Memory B cell (primary cell): ENCODE measurements at regions not wholly inside any gene's neighbourhood (a gene's known extent, or its start where the extent isn't known, plus 50 kb on each side); places are given as distances from the start of the nearest gene placed in this dataset.

Experiments
- ATAC-seq: fragments of 150-1000 bp; cut with Tn5 transposase; 2 replicates; pipeline ENCODE4 v1.10.0; 2021; ENCODE audit warnings: low read depth, mild to moderate bottlenecking, moderate library complexity
- DNase-seq, 2 donors: peaks; one replicate each; pipeline ENCODE4 v3.0.0; 2022; ENCODE audit warnings: low spot score in 2 of 2
- H3K27ac Mint-ChIP-seq: one replicate; pipeline ENCODE4 v1.8.0; 2022; ENCODE audit warnings: mild to moderate bottlenecking, moderate library complexity, mixed read lengths
- H3K27me3 Mint-ChIP-seq: one replicate; pipeline ENCODE4 v1.8.0; 2022; ENCODE audit warnings: mixed read lengths
- H3K36me3 Mint-ChIP-seq: one replicate; pipeline ENCODE4 v1.8.0; 2022; ENCODE audit warnings: mild to moderate bottlenecking, mixed read lengths
- H3K4me1 Mint-ChIP-seq: one replicate; pipeline ENCODE4 v1.8.0; 2022; ENCODE audit warnings: mixed read lengths
- H3K4me3 Mint-ChIP-seq: one replicate; pipeline ENCODE4 v1.8.0; 2022; ENCODE audit warnings: mild to moderate bottlenecking, moderate library complexity, mixed read lengths
- H3K9me3 Mint-ChIP-seq: one replicate; pipeline ENCODE4 v1.8.0; 2022; ENCODE audit warnings: mixed read lengths

DNA sequence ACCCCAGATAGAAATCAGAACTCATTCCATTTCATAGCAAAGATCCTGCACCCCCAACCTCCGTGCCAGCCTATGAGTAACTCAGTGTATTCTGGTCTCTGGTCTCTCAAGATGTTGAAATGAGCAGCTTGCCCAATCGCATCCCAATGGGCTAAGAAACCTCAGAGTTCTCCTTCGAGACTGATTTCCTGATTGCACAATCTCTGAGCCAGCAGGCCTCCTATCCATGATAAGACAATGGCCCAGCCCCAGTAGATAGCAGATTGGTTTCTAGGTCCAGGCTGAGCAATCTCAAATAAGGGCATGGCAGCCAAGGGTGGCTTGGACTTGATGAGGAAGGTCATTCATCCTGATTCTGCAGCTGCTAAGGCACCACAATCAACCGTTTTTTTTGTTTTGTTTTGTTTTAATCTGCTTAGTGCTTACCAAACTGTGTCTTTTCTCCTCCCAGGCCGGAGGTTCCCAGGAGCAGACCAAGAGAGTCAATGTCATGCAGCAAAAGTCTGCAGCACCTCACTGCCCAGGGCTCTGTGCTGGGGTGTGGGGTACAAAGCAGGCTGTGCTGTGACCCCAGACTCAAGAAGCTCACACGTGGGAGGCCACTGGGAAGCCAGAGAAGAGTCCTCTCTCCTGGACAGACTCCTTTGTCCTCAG, 125.1 kb upstream of the NXT1 start:
- no peaks in the 10 kb centered on the region for H3K36me3 Mint-ChIP-seq
- peaks cover 11% of the 10 kb centered on the region for H3K9me3 Mint-ChIP-seq
- DNase-seq (no peak), ATAC-seq (no peak)
- no peak overlapping the region for H3K4me3 Mint-ChIP-seq
- H3K4me1 Mint-ChIP-seq, result no peaks in the 10 kb centered on the region
- H3K27me3 Mint-ChIP-seq, result peaks cover 4% of the 10 kb centered on the region
- no peak overlapping the region for H3K27ac Mint-ChIP-seq

DNA sequence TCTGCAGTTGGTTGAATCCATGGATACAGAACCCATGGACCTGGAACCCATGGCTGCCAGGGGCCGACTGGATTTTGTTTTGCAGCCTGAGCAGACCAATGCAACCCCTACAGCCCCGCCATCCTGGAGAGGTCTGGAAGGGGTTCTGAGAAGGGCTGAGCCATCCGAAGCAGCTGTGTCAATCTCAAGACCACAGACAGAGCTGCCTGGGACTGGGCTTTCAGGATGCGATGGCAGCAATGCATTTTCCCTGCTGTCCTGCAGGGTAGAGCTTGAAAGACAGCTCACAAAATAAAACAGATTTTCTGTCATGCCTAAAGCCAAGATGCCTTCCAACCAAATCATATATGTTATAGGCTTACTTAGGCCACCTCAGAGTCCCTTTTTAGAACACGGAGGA, 125.8 kb upstream of the NXT1 start:
- Mint-ChIP-seq H3K9me3 (peaks cover 13% of the 10 kb centered on the region), H3K4me1 (no peaks in the 10 kb centered on the region), H3K27ac (no peak overlapping the region), H3K27me3 (peaks cover 4% of the 10 kb centered on the region), H3K4me3 (no peak overlapping the region), H3K36me3 (no peaks in the 10 kb centered on the region)
- ATAC-seq (no peak), DNase-seq (no peak)

DNA sequence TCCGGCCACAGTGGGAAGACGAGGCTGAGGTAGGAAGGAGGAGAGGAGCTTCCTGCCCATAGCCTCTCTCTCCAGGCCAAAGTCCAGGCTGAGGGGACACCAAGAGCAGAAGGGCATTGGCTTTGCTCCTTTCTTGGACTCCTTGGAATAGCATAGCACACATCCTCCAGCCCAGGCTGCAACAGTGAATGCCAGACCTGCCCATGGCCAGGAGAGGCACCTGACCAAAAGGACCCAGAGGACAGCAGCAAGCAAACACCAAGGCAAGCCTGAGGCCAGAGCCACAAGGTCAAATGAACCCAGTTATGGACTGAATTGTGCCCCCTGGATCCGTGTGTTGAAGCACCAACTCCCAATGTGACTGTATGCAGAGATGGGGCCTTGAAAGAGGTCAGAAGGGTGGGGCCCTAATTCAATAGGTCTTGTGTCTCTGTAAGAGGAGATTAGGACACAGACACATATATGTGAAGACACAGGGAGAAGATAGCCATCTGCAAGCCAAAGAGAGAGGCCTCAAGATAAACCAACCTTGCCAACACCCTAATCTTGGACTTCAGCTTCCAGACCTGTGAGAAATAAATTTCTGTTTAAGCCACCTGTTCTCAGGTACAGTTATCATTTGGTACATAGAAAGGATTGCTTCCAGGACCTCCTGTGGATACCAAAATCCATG, 126.5 kb upstream of the NXT1 start:
- ATAC-seq, result no peak
- H3K27ac Mint-ChIP-seq, result no peak overlapping the region

DNA sequence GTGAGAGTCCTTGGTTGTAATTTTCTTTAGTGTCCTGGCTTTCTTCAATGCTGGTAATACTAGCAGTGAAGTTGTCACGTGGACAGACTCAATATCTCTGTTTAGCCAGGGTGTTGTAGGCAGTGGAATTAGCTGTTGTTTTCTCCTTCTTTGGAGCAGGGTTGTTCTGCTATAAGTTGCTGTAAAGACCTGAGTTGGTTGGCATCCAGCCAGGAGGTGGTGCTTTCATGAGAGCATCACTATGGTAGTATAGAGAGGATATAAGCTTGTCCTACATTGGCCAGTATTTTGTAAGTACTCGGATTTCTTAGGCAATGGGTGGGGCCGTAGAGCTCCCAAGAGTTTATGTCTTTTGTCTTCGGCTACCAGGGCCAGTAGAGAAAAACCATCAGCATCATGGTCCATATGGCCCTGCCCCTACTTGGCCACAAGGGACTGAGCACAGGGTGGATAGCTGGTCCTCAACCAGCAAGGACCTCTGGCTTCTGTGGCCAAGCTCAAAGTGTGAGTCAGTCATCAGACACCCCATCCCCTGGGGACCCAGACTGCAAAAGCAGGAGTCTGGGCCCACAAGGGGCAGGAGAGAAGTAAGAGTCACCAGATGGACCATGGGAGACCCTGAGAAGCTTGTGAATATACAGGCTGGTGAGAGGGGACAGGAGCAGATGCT, 127.9 kb upstream of the NXT1 start:
- ATAC-seq (no peak), DNase-seq (no peak)
- Mint-ChIP-seq H3K27ac (no peak overlapping the region), H3K36me3 (no peaks in the 10 kb centered on the region), H3K4me3 (no peak overlapping the region), H3K27me3 (peaks cover 4% of the 10 kb centered on the region), H3K9me3 (peaks cover 21% of the 10 kb centered on the region), H3K4me1 (no peaks in the 10 kb centered on the region)

More for the DNA sequence above, 126.5 kb upstream of the NXT1 start:
- H3K36me3 Mint-ChIP-seq, result no peaks in the 10 kb centered on the region
- H3K4me3 Mint-ChIP-seq, result no peak overlapping the region
- no peak for DNase-seq
- peaks cover 4% of the 10 kb centered on the region for H3K27me3 Mint-ChIP-seq
- H3K4me1 Mint-ChIP-seq, result no peaks in the 10 kb centered on the region
- H3K9me3 Mint-ChIP-seq, result peaks cover 13% of the 10 kb centered on the region

DNA sequence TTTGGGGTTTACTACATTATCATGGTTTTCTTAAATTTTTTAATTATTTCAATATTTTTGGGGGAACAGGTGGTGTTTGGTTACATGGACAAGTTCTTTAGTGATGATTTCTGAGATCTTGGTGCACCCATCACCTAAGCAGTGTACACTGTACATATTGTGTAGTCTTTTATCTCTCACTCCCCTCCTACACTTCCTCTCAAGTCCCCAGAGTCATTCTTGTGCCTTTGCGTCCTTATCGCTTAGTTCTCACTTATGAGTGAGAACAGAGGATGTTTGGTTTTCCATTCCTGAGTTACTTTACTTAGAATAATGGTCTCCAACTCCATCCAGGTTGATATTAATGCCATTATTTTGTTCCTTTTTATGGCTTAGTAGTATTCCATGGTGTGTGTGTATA, 130.9 kb upstream of the CD93 start:
- H3K9me3 Mint-ChIP-seq, result peaks cover 18% of the 10 kb centered on the region
- no peak for ATAC-seq
- no peaks in the 10 kb centered on the region for H3K36me3 Mint-ChIP-seq
- H3K4me1 Mint-ChIP-seq, result no peaks in the 10 kb centered on the region
- no peaks in the 10 kb centered on the region for H3K27me3 Mint-ChIP-seq
- H3K27ac Mint-ChIP-seq, result no peak overlapping the region
- H3K4me3 Mint-ChIP-seq, result no peak overlapping the region
- no peak for DNase-seq

DNA sequence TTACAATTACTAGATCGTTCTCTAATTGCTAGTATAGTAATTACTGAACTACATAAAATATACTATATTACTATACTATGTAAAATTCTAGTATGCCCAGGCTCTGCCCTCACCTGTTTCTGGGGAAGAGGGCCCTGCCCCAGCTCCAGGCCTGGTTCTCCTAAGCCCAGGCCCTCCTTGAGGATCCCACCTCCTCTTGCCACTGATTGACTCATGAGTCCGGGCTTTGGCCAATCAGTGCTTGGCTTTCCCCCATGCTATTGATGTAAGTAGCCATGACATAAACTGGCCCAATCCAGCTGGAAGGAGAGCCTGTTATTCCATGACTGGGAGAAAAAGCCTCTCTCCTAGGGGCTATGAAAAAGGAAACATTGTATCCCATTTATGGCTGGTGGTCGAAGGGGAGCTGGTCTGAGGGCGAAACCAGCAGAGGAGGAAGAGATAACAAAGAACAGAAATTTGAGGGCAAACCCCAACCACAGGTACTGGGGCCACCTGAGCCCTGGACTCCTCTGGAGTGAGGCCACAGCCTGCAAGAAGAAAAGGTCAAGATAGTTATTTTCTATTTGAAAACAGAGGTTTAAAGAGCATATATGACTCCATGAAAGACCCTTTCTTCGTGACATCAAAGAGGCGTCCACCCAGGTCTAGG, 129.3 kb upstream of the CD93 start:
- peaks cover 10% of the 10 kb centered on the region for H3K9me3 Mint-ChIP-seq
- H3K4me3 Mint-ChIP-seq, result no peak overlapping the region
- H3K27ac Mint-ChIP-seq, result no peak overlapping the region
- no peak for DNase-seq
- no peaks in the 10 kb centered on the region for H3K36me3 Mint-ChIP-seq
- H3K27me3 Mint-ChIP-seq, result no peaks in the 10 kb centered on the region
- ATAC-seq, result no peak
- H3K4me1 Mint-ChIP-seq, result no peaks in the 10 kb centered on the region

DNA sequence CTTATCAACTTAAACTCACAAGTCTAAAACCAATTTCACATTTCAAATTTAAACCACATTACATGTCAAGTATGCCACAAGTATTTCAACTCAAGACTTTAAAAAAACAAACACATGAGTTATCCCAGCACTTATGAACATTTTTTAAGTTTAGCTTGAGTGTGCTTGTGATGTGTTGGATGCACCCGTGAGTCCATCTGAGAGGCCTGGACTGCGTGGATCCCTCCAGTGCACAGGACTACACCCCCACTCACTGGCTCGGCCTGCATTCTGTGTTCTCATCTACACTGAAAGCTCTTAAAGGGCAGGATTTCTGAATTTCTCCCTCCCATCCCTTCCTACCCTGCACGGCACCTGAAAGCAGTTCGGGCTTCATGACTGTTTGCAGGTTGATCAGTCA, 128.8 kb upstream of the CD93 start:
- ATAC-seq (no peak), DNase-seq (no peak)
- Mint-ChIP-seq H3K4me1 (no peaks in the 10 kb centered on the region), H3K27me3 (no peaks in the 10 kb centered on the region), H3K9me3 (peaks cover 8% of the 10 kb centered on the region), H3K4me3 (no peak overlapping the region), H3K36me3 (no peaks in the 10 kb centered on the region), H3K27ac (no peak overlapping the region)

DNA sequence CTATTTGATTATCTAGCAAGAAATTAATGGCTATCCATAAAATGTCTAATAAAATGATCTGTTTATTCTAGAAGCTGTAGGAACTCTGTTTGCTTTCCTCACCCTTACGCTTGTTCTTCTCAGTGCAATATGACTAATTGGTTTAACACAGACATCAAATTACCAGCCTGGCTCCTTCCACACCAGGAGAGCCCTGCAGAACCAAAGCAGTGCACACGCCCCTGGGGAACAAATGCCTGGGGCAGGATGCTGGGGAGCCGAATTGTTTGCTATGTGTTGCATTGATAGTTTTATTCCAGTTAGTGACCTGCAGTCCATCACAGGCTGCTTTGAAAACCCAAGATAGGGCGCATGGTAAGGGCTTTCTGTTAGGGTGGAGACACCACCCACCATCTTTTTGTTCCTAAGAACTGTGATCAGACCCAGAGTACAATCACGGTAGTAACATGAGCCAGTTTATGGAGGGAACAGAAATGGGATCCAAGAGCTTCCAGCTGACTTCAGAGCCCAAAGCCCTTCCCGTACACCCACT, 126.4 kb upstream of the CD93 start:
- no peaks in the 10 kb centered on the region for H3K4me1 Mint-ChIP-seq
- no peaks in the 10 kb centered on the region for H3K36me3 Mint-ChIP-seq
- H3K27me3 Mint-ChIP-seq, result no peaks in the 10 kb centered on the region
- no peaks in the 10 kb centered on the region for H3K9me3 Mint-ChIP-seq
- DNase-seq, result no peak
- H3K4me3 Mint-ChIP-seq, result no peak overlapping the region
- no peak overlapping the region for H3K27ac Mint-ChIP-seq
- ATAC-seq, result no peak

DNA sequence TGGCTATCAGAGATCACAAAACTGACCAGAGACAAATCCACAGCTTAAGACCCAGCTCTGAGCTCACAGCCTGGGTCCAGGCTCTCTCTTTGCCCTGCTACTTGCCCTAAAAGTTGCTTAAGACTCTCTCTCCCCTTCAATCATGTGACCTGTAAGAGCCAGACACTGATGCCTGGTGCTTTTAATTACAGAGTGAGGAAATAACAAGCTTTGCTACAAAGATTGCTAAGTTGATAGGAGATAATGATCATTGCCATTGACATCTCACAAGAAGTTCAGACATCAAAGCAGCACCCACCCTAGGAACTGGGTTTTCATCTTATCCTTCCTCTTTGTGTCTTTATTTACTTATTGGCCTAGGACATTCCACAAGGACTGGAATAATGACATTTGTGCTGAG, 125.9 kb upstream of the CD93 start:
- no peak for DNase-seq
- H3K9me3 Mint-ChIP-seq, result no peaks in the 10 kb centered on the region
- no peak overlapping the region for H3K27ac Mint-ChIP-seq
- ATAC-seq, result no peak
- no peaks in the 10 kb centered on the region for H3K4me1 Mint-ChIP-seq
- no peaks in the 10 kb centered on the region for H3K36me3 Mint-ChIP-seq
- peaks cover 2% of the 10 kb centered on the region for H3K27me3 Mint-ChIP-seq
- no peak overlapping the region for H3K4me3 Mint-ChIP-seq

DNA sequence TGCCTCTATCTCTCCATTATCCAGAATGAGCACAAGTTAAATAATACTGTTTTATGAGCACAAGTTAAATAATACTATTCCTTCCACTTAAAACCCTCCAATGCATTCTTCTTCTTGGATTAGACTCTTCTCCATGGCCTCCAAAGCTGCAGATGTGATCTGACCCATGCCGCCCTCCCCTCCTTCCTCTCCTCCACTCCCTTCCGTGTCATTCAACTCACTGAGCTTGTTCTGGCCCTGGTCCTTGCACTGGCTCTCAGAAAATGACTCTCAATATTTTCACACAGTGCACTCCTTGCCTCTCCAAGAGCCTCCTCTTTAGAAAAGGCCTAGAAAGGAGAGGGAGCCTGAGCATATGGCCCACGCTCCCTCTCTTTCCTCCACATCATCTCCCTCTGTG, 125.0 kb upstream of the CD93 start:
- DNase-seq, result no peak
- Mint-ChIP-seq H3K36me3 (no peaks in the 10 kb centered on the region), H3K9me3 (no peaks in the 10 kb centered on the region), H3K4me1 (no peaks in the 10 kb centered on the region), H3K27ac (no peak overlapping the region), H3K27me3 (peaks cover 2% of the 10 kb centered on the region), H3K4me3 (no peak overlapping the region)
- ATAC-seq, result no peak

DNA sequence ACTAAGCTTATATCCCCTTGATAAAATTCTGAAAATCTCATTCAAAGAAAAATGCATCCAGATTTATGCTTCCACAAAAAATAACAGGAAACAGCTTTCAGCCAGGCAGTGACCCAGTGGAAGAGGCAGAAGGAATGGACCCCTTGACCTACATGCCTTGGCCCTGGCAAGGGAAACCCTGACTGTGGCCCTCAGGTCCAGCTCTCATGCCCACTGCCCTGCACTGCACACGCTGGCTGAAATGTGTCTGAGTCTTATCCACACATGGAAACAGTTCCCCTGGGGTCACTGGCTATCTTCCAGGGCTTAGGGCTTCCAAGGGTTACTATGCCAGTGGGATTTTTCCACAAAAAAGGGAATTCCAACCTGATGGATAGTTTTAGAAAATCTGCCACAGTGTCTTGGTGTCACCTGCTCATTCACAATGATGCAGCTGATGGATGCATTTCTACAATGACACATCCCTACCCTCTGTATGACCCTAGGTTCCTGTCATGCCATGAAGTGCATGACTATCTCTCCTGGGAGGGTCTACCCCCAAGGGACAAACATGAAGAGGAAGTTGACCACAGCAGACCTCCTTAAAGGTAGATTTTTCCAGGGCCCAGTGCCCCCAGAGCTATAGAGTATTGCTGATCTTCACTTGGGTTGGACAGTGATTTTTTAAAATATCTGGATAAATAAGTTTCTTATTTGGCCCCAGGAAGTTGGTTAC, 121.9 kb upstream of the CD93 start:
- no peaks in the 10 kb centered on the region for H3K4me1 Mint-ChIP-seq
- no peaks in the 10 kb centered on the region for H3K9me3 Mint-ChIP-seq
- ATAC-seq, result no peak
- no peak overlapping the region for H3K4me3 Mint-ChIP-seq
- H3K27ac Mint-ChIP-seq, result no peak overlapping the region
- no peak for DNase-seq
- peaks cover 2% of the 10 kb centered on the region for H3K27me3 Mint-ChIP-seq
- H3K36me3 Mint-ChIP-seq, result no peaks in the 10 kb centered on the region

DNA sequence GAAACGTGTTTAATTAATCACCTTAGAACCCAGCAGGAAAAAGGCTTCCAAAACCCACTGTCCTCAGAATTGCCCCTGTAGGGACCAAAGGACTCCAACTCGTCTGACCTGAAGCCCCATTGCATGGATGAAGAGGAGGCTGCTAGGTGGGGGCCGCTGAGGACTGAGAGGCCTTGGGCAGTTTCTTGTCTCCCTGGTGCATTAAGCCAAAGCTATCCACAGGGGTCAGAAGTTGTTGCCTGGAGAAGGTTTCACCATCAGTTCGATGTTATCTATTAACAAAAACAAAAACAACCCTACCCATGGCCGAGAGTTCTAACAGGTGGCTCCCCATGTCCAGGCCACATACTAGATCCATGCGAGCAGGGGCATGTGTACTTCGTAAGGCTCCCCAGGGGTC, 120.9 kb upstream of the CD93 start:
- Mint-ChIP-seq H3K36me3 (no peaks in the 10 kb centered on the region), H3K27me3 (peaks cover 4% of the 10 kb centered on the region), H3K4me3 (no peak overlapping the region), H3K9me3 (no peaks in the 10 kb centered on the region), H3K27ac (no peak overlapping the region), H3K4me1 (no peaks in the 10 kb centered on the region)
- ATAC-seq, result no peak
- no peak for DNase-seq

DNA sequence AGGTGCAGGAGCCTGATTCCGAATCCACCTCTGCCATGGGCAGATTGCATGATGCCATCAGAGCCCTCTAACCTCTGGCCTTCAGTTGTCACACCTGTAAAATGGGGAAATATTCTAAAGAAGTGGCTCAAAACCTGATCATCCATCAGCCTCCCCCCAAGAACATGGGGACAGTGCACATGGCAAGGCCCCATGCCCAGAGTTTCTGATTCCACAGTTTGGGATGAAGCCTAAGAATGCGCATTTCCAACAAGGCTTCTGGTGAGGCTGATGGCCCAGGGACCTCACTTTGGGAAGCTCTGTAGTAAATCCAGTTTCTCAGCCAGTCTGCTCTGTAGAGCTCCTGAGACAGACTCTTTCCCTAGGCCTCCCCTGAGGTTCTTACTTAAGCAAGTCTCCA, 119.9 kb upstream of the CD93 start:
- Mint-ChIP-seq H3K4me3 (no peak overlapping the region), H3K36me3 (no peaks in the 10 kb centered on the region), H3K4me1 (no peaks in the 10 kb centered on the region), H3K9me3 (no peaks in the 10 kb centered on the region), H3K27ac (no peak overlapping the region), H3K27me3 (peaks cover 6% of the 10 kb centered on the region)
- ATAC-seq, result no peak
- no peak for DNase-seq

DNA sequence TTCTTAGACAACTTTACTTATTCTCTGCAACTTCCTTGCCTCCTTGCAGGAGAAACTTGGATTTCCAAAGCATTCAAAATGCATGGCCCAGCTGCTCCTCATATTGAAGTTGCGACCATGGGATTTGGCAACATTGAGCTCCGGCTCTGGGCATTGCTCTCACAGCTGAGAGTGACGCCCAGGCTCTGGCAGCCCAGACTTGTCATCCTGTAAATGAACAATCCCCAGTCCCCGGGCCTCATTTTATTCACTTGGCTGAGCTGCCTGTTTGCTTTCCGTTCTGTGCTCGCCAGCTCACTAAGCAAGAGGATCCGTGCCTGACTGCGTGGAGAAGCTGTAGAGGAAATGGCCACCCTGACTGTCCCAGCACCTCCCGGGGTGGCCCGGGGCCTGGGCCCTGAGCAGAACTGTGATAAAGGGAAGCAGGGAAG, 119.5 kb upstream of the CD93 start:
- H3K27me3 Mint-ChIP-seq, result peaks cover 9% of the 10 kb centered on the region
- DNase-seq, result no peak
- H3K9me3 Mint-ChIP-seq, result no peaks in the 10 kb centered on the region
- no peaks in the 10 kb centered on the region for H3K4me1 Mint-ChIP-seq
- no peak overlapping the region for H3K27ac Mint-ChIP-seq
- no peak overlapping the region for H3K4me3 Mint-ChIP-seq
- H3K36me3 Mint-ChIP-seq, result no peaks in the 10 kb centered on the region
- no peak for ATAC-seq
